Left hindlimb (tissue), 1 donor: ENCODE measurements at regions not wholly inside any gene's neighbourhood (a gene's known extent, or its start where the extent isn't known, plus 50 kb on each side); places are given as distances from the start of the nearest gene placed in this dataset.

Experiments used
- DNase-seq: peaks from one replicate; pipeline ENCODE4 v3.0.0-alpha.2; 2018

DNA sequence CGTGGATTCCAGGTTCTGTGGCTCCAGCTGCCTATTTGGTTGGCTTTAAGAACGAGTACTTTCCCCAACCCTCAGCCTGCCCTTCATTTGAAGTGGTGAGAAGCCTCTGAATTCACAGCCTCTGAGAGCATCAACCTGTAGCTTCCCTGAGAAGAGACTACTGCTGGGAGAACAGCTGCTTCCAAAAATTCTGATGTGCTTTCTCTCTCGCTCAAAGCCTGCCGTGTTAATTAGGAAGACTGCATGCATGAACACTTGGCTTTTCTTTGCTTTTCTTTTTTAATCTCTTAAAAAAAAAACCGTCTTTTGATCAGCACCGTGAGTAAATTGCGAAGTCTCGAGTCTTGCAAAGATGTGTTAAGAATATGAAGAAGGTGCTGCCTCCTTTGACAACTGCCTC lies 153.4 kb upstream of the MAP1B start:
- DNase-seq = no peak

DNA sequence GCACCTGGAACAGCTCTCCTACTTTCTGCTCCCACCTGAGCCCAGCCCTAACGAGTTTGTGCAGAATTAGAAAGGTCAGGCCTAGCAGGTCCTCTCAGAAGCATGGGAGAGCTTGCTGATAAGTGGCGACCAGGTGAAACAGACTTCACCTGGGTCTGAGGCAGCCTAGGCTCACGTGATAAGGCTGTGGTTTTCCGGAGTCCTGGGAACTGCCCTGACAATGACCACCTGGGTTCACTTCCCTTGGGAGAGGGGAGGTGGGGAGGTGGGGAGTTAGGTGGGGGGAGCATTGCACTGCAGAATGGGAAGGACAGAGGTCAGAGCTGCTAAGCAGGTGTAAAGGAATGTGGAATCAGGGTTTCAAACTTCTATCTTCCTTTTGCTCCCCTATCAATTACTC lies 152.9 kb upstream of the MAP1B start:
- DNase-seq = no peak

DNA sequence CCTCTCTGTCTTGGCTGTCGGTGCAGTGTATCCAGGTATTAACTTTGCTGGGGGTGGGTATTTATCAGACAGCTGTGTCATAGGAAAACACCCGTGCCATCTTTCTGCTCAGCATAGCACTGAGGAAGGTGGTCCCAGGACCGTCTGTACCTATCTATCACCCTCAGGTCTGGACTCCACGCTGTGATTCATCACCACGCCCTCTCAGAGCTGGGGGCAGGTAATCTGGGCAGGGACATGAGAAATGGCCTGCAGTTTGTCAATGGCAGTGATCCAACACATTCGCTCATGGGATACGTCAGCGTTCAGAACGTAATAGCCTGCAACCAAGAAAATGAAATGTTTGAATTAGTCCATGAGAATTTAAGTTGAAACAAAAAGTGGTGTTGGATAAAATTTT lies 151.6 kb upstream of the MAP1B start:
- DNase-seq = no peak

- no peak for DNase-seq
Measured at GRCh38 chr5:71957292-71957898, 149.9 kb upstream of the MAP1B start.

GRCh38 chr5:71960195-71960594 lies 147.1 kb upstream of the MAP1B start:
- no peak for DNase-seq

GRCh38 chr5:71961786-71962185 lies 145.5 kb upstream of the MAP1B start:
- DNase-seq = no peak

DNA sequence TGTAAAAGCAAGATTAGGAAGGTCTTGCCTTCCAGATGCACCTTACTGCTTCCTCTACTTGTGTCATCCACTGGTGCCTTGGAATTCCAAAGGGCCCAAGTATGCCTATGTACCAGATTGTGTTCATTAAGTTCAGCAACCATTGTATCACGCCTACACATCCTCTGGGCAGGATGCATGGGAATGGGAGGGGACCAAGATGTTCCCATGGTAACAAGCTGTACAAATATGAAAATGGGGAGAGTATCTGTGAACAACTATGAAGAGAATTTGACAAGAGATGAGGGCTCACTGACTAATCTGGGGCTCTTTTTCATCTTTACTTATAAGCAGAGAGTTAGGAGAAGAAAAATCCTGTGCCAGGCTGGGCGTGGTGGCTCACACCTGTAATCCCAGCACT lies 137.8 kb upstream of the MAP1B start:
- no peak for DNase-seq

DNA sequence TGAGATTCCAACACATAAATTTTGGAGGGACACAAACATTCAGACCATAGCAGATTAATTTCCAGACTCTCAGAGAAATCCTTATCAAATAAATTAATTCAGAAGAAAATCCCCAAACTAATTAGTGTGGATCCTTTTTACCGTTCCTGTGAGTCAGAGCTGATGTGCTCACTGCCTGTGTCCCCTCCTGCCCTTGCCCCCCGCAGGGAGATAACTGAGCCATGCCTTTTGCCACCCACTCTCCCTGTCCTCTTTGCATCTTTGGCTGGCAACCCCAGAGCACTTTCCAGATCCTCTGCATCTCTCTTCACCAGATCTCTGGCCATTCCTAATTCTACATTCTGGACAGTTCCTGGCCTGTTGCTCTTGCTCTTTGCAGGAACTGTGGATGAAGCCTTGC lies 135.4 kb upstream of the MAP1B start:
- DNase-seq = no peak

DNA sequence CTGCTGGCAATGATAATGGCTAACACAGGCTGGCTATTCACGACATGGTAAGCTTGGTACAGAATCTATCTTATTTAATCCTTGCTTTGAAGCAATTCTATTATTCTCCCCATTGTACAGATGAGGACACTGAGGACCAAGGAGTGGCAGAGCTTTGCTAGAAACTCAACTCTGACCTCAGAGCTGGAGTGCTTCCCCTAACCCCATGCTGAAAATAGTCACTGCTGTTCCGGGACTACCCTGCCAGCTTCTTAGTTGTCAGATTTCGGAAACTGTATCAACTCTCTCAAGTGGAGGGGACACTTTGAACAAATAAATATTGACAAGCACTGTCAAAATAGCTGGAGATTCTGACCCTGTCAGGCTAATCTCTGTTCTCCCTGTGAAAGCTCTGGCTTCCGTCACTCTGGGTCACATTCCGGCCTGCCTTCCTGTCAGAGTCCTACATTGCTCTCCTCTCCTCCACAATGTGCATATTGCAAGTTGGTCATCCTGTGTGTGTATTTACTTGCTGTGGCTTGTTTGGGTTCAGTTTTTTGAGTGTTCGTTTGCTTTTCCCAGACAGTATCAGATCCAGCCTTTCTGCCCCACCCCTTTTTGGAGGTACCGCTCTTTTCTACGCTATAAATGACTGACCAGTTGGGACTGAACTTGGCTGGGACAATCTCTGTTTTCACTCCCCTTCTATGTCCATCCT lies 134.3 kb upstream of the MAP1B start:
- DNase-seq = no peak

DNA sequence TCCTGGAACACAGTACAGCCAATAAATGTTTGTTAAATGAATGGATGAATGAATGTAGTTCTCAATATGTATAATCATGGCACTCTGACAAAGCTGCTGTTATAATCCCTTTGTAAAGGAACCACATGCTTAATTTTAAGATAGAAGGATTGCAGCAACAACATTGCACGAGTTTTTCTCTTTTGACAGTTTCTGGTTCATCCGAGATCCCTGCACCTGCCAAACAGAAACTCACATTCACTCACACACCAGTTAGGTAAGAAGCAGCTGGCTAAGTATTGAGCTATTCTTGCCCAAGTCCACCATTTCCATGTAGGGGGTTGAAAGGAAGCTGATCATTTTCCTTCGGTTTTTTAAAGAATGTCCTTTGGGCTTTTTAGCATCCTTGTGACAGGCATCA lies 133.7 kb upstream of the MAP1B start:
- no peak for DNase-seq

GRCh38 chr5:71974165-71974564 lies 133.1 kb upstream of the MAP1B start:
- DNase-seq = no peak

- DNase-seq = no peak
Measured at GRCh38 chr5:71974622-71975021, 132.7 kb upstream of the MAP1B start.

GRCh38 chr5:71976449-71976848 lies 130.8 kb upstream of the MAP1B start:
- no peak for DNase-seq

DNA sequence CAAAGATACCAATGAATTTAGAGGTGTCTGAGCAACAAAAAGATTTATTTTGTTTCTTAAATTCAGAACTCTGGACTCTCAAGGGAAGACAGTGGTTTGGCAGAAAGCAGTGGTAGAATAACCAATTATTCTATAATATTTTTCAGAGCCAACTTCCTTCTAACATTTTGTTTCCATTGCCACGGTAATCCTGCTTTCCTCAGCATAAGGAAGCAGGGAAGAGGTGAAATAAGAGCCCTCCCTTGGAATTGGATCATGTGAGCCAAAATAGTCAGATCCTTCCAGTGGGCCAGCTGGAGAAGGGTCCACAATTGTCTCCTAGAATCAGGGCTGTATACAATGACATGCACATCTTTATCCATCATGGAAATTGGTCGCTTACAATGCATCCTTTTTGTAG lies 130.0 kb upstream of the MAP1B start:
- no peak for DNase-seq

- no peak for DNase-seq
Measured at GRCh38 chr5:71978216-71978615, 129.1 kb upstream of the MAP1B start.

DNA sequence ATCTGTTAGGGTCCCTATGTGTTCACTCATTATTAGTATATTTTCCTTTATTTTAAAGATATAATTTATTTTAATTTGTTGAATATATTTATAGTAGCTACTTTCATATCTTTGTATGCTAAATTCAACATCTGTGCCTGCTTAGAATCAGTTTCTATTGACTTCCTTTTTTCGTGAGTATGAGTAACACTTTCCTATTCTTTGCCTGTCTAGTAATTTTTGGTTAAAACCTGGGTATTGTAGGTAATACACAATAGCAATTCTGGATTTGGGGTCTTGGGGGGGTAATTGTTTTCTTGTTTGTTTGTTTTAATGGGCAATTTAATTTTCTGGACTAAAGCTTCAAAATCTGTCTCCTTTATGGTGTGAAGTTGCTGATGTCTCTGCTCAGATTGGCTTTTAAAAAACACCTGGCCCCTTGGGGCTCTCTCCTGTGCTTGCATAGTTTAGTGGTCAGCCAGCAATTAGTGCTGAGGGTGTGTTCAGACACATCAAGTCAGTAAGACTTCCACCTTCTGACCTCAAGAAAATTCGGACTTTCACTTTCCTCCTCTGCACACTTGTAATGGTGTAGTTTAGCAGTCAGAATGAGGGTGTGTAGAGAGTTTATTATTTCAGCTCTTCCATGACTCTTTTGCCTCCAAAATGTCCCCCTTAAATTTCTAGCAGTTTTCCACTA lies 124.4 kb upstream of the MAP1B start:
- DNase-seq = no peak

GRCh38 chr5:71986101-71986500 lies 121.2 kb upstream of the MAP1B start:
- no peak for DNase-seq

DNA sequence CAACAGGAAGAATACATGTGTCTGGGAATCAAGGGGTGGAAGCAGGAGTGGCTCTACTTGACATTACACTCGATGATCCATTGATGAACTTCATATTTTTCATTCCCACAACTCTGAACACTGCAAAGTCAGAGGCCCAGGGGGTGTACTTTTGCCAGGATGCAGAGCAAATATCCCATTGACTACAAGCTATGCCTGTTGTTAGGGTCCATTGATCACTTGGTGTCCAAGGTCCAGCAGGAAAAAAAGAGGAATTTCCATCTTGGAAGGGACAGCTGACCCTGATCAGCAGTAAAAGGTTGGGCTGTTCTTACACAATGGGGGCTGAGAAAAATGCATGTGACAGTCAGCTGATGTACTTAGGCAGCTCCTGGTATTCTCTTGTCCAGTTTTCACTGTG lies 118.5 kb upstream of the MAP1B start:
- DNase-seq = no peak

DNA sequence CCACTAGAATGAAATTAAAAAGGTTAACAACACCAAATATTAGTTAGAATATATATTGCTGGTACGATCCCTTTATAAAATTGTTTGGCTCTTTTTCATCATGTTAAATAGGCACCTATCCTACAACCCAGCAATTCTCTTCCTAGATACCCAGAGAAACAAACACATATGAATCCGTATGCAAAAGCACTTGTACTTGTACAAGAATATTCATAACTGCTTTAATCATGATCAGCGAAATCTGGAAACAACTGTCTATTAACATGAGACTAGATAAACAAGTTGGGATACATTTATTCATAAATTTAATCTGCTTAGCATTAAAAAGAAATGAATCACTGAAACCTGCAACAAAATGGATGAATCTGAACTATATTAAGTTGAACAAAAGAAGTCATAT lies 113.7 kb upstream of the MAP1B start:
- DNase-seq = no peak

DNA sequence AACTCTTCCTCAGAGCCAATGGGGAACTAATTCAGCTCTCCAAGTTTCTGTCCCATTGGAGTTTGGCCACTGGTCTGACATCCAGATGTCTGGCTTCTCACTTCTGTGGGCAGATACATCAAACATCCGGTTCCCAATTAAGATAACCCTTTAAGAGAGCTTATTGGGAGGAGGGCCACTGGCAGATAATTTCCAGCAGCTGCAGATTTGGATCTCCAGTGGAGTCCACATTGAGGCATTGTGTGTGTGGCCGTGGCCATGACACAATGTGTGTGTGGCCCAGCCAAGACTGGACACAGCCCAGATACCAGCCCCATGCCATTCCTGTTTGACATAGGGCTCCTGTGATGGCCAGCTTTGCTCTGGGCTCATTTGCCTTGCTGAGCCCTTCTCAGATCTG lies 110.5 kb upstream of the MAP1B start:
- no peak for DNase-seq

- no peak for DNase-seq
Measured at GRCh38 chr5:71998746-71999145, 108.5 kb upstream of the MAP1B start.

- DNase-seq = no peak
Measured at GRCh38 chr5:72000707-72001106, 106.6 kb upstream of the MAP1B start.

GRCh38 chr5:72005671-72006070 lies 101.6 kb upstream of the MAP1B start:
- DNase-seq = no peak

GRCh38 chr5:72006361-72006760 lies 100.9 kb upstream of the MAP1B start:
- DNase-seq = no peak
